ENCODE measurements at regions not wholly inside any gene's neighbourhood (a gene's known extent, or its start where the extent isn't known, plus 50 kb on each side); places are given as distances from the start of the nearest gene placed in this dataset.

- Histone ChIP-seq H3K4me1 (ENCODE audit: insufficient read depth, low read length) (peaks cover 26% of the 10 kb centered on the region), H3K27me3 (ENCODE audit: insufficient read depth, low read length) (no peaks in the 10 kb centered on the region), H2AFZ (ENCODE audit: low read depth, low read length) (peak overlapping the region; percentile 17), H3K9me3 (ENCODE audit: low read length) (no peaks in the 10 kb centered on the region), H3K4me3 (ENCODE audit: low read length) (peak overlapping the region; percentile 8), H3K36me3 (ENCODE audit: insufficient read depth, low read length) (no peaks in the 10 kb centered on the region)
Measured at GRCh38 chr3:178084938-178085816, 451.1 kb upstream of the KCNMB2 start.

GRCh38 chr3:178085817-178086123, 450.5 kb upstream of the KCNMB2 start:
- Histone ChIP-seq H3K9me3 (ENCODE audit: low read length) (no peaks in the 10 kb centered on the region), H3K4me3 (ENCODE audit: low read length) (no peak overlapping the region), H3K36me3 (ENCODE audit: insufficient read depth, low read length) (no peaks in the 10 kb centered on the region), H3K27me3 (ENCODE audit: insufficient read depth, low read length) (no peaks in the 10 kb centered on the region), H3K4me1 (ENCODE audit: insufficient read depth, low read length) (peaks cover 26% of the 10 kb centered on the region), H2AFZ (ENCODE audit: low read depth, low read length) (peak overlapping the region; percentile 17)

DNA sequence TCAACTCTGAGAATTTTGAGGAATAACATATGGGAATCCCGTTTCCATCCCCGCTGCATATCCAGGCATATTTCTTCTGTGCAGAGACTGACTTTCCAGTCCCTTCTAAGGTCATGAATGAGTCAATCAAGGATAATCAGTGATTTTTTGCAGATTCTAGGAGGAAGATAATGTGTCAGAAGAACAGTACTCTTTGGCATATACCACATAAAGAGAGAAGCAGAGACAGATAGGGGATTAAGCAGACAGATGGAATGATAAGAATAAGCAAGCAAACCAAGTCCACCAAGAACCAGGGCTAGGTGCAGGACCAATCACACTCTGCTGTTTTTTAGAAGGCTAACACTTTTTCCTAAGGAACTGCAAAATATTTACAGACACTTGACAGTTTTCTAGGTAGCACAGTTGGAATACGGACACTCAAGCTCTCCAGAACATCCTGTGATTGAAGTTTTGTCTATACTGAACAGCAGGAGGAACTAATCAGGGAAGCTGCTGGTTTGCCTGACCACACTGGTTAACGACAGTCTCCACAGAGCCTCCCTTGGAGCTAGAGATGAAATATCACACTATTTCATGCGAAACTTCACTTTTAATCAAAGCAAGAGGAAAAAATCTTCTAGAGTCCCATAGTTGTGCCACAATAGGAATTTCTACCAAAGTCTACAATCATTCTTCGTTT, 450.0 kb upstream of the KCNMB2 start:
- Histone ChIP-seq H3K27me3 (ENCODE audit: insufficient read depth, low read length) (no peaks in the 10 kb centered on the region), H3K9me3 (ENCODE audit: low read length) (no peaks in the 10 kb centered on the region), H3K4me3 (ENCODE audit: low read length) (no peak overlapping the region), H2AFZ (ENCODE audit: low read depth, low read length) (peak overlapping the region; percentile 17), H3K4me1 (ENCODE audit: insufficient read depth, low read length) (peaks cover 26% of the 10 kb centered on the region), H3K36me3 (ENCODE audit: insufficient read depth, low read length) (no peaks in the 10 kb centered on the region)

GRCh38 chr3:178087376-178087775, 448.9 kb upstream of the KCNMB2 start:
- H2AFZ ChIP-seq (ENCODE audit: low read depth, low read length): no peak overlapping the region
- no peaks in the 10 kb centered on the region for H3K9me3 ChIP-seq (ENCODE audit: low read length)
- no peak overlapping the region for H3K4me3 ChIP-seq (ENCODE audit: low read length)
- H3K27me3 ChIP-seq (ENCODE audit: insufficient read depth, low read length): no peaks in the 10 kb centered on the region
- H3K36me3 ChIP-seq (ENCODE audit: insufficient read depth, low read length): no peaks in the 10 kb centered on the region
- peaks cover 26% of the 10 kb centered on the region for H3K4me1 ChIP-seq (ENCODE audit: insufficient read depth, low read length)

GRCh38 chr3:178088963-178089362, 447.3 kb upstream of the KCNMB2 start:
- no peaks in the 10 kb centered on the region for H3K9me3 ChIP-seq (ENCODE audit: low read length)
- H2AFZ ChIP-seq (ENCODE audit: low read depth, low read length): no peak overlapping the region
- H3K4me1 ChIP-seq (ENCODE audit: insufficient read depth, low read length): peaks cover 22% of the 10 kb centered on the region
- no peaks in the 10 kb centered on the region for H3K27me3 ChIP-seq (ENCODE audit: insufficient read depth, low read length)
- H3K4me3 ChIP-seq (ENCODE audit: low read length): no peak overlapping the region
- no peaks in the 10 kb centered on the region for H3K36me3 ChIP-seq (ENCODE audit: insufficient read depth, low read length)

DNA sequence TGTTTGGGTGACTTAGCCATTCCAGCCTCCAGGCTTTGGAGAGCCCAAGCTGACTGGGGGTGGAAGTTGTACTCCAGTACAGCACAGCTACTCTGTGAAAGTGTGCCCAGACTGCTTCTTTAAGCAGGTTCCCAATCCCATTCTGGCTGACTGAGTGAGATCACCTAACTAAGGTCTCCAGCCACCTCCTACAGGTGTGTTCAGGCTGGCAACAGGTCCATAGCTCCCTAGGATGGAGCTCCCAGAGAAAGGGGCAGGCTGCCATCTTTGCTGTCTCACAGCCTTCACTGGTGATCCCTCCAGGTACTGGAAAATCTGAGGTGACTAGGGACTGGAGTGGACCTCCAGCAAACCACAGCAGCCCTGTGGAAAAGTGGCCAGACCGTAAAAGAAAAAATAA, 445.3 kb upstream of the KCNMB2 start:
- Histone ChIP-seq H3K4me1 (ENCODE audit: insufficient read depth, low read length) (peaks cover 4% of the 10 kb centered on the region), H3K27me3 (ENCODE audit: insufficient read depth, low read length) (no peaks in the 10 kb centered on the region), H3K4me3 (ENCODE audit: low read length) (no peak overlapping the region), H3K9me3 (ENCODE audit: low read length) (no peaks in the 10 kb centered on the region), H3K36me3 (ENCODE audit: insufficient read depth, low read length) (no peaks in the 10 kb centered on the region), H2AFZ (ENCODE audit: low read depth, low read length) (no peak overlapping the region)

DNA sequence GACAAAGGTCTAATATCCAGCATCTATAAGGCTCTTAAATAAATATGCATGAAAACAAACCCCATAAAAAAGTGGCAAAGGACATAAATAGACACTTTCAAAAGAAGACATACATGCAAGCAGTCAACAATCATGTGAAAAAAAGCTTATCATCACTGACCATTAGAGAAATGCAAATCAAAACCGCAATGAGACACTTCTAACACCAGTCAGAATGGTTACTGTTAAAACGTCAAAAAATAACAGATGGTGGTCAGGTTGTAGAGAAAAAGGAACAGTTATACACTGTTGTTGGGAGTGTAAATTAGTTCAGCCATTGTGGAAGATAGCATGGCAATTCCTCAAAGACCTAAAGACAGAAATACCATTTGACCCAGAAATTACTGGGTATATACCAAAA, 440.7 kb upstream of the KCNMB2 start:
- Histone ChIP-seq H2AFZ (ENCODE audit: low read depth, low read length) (no peak overlapping the region), H3K27me3 (ENCODE audit: insufficient read depth, low read length) (no peaks in the 10 kb centered on the region), H3K4me1 (ENCODE audit: insufficient read depth, low read length) (no peaks in the 10 kb centered on the region), H3K4me3 (ENCODE audit: low read length) (no peak overlapping the region), H3K9me3 (ENCODE audit: low read length) (no peaks in the 10 kb centered on the region), H3K36me3 (ENCODE audit: insufficient read depth, low read length) (no peaks in the 10 kb centered on the region)

DNA sequence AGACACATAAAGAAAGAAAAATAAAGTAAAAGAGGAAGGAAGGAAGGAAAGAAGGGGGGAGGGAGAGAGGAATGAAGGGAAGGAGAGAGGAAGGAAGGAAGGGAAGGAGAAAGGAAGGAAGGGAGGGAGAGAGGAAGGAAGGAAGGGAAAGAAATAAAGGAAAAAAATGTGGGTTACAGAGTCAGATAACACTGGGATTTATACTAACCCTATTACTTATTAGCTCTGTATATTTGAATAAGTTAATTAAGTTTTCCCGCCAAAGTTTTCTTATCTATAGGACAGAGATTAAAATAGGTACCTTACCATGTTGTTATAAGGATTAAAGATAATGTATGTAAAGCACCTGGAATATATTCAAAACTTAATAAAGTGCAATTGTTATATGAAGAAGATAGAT, 439.3 kb upstream of the KCNMB2 start:
- Histone ChIP-seq H3K4me1 (ENCODE audit: insufficient read depth, low read length) (peaks cover under 1% of the 10 kb centered on the region), H3K4me3 (ENCODE audit: low read length) (no peak overlapping the region), H3K9me3 (ENCODE audit: low read length) (no peaks in the 10 kb centered on the region), H2AFZ (ENCODE audit: low read depth, low read length) (no peak overlapping the region), H3K27me3 (ENCODE audit: insufficient read depth, low read length) (no peaks in the 10 kb centered on the region), H3K36me3 (ENCODE audit: insufficient read depth, low read length) (no peaks in the 10 kb centered on the region)

- Histone ChIP-seq H3K36me3 (ENCODE audit: insufficient read depth, low read length) (no peaks in the 10 kb centered on the region), H3K4me1 (ENCODE audit: insufficient read depth, low read length) (peaks cover 6% of the 10 kb centered on the region), H2AFZ (ENCODE audit: low read depth, low read length) (no peak overlapping the region), H3K27me3 (ENCODE audit: insufficient read depth, low read length) (no peaks in the 10 kb centered on the region), H3K4me3 (ENCODE audit: low read length) (no peak overlapping the region), H3K9me3 (ENCODE audit: low read length) (no peaks in the 10 kb centered on the region)
Measured at GRCh38 chr3:178097576-178097975, 438.7 kb upstream of the KCNMB2 start.

GRCh38 chr3:178099274-178099673, 437.0 kb upstream of the KCNMB2 start:
- no peak overlapping the region for H2AFZ ChIP-seq (ENCODE audit: low read depth, low read length)
- no peaks in the 10 kb centered on the region for H3K27me3 ChIP-seq (ENCODE audit: insufficient read depth, low read length)
- H3K36me3 ChIP-seq (ENCODE audit: insufficient read depth, low read length): no peaks in the 10 kb centered on the region
- H3K9me3 ChIP-seq (ENCODE audit: low read length): no peaks in the 10 kb centered on the region
- H3K4me1 ChIP-seq (ENCODE audit: insufficient read depth, low read length): peaks cover 7% of the 10 kb centered on the region
- no peak overlapping the region for H3K4me3 ChIP-seq (ENCODE audit: low read length)

GRCh38 chr3:178099862-178100261, 436.4 kb upstream of the KCNMB2 start:
- Histone ChIP-seq H3K4me3 (ENCODE audit: low read length) (no peak overlapping the region), H2AFZ (ENCODE audit: low read depth, low read length) (no peak overlapping the region), H3K4me1 (ENCODE audit: insufficient read depth, low read length) (peaks cover 7% of the 10 kb centered on the region), H3K9me3 (ENCODE audit: low read length) (no peaks in the 10 kb centered on the region), H3K36me3 (ENCODE audit: insufficient read depth, low read length) (no peaks in the 10 kb centered on the region), H3K27me3 (ENCODE audit: insufficient read depth, low read length) (no peaks in the 10 kb centered on the region)

DNA sequence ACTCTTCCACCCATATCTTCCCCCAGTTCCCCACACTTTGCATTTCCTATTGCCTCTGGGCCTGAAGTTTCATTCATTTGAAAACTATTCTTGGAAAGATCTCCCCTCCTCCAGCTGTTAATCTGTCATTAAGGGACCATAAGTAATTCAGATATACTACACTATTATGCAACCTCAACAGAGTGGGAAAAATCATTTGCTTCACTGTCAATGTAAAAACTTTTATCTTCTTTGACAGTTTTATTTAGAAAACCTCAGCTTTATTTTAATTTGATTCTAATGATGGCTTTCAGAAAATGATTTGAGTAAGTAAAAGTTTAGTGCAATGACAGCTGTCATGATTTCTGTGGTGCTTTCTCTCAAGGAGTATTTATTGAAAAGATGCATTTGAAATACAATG, 435.3 kb upstream of the KCNMB2 start:
- Histone ChIP-seq H3K9me3 (ENCODE audit: low read length) (no peaks in the 10 kb centered on the region), H3K4me1 (ENCODE audit: insufficient read depth, low read length) (peaks cover 7% of the 10 kb centered on the region), H3K36me3 (ENCODE audit: insufficient read depth, low read length) (no peaks in the 10 kb centered on the region), H2AFZ (ENCODE audit: low read depth, low read length) (no peak overlapping the region), H3K4me3 (ENCODE audit: low read length) (no peak overlapping the region), H3K27me3 (ENCODE audit: insufficient read depth, low read length) (no peaks in the 10 kb centered on the region)

GRCh38 chr3:178103140-178103539, 433.1 kb upstream of the KCNMB2 start:
- Histone ChIP-seq H3K4me1 (ENCODE audit: insufficient read depth, low read length) (peaks cover 7% of the 10 kb centered on the region), H3K9me3 (ENCODE audit: low read length) (no peaks in the 10 kb centered on the region), H3K27me3 (ENCODE audit: insufficient read depth, low read length) (no peaks in the 10 kb centered on the region), H3K4me3 (ENCODE audit: low read length) (no peak overlapping the region), H2AFZ (ENCODE audit: low read depth, low read length) (peak overlapping the region; percentile 34), H3K36me3 (ENCODE audit: insufficient read depth, low read length) (no peaks in the 10 kb centered on the region)

Measured in neuron (in vitro differentiated cells).